Breast epithelium (tissue), 4 donors: ENCODE measurements at regions not wholly inside any gene's neighbourhood (a gene's known extent, or its start where the extent isn't known, plus 50 kb on each side); places are given as distances from the start of the nearest gene placed in this dataset.

Experiments
- DNase-seq, 2 donors: peaks; one replicate each; pipeline ENCODE4 v3.0.0-alpha.2; 2019; ENCODE audit warnings: low spot score in 2 of 2
- H3K27ac ChIP-seq, 2 donors: fragments of 200-600 bp; sonication (generic) in 1 of 2; one replicate each; pipeline ENCODE4 v1.5.1; 2016 to 2019; ENCODE audit warnings: mild to moderate bottlenecking in 1 of 2
- H3K27me3 ChIP-seq, 2 donors: fragments of 200-600 bp; sonication (generic) in 1 of 2; one replicate each; pipeline versions ENCODE4 v1.5.1 to v1.6.0; 2017 to 2019; ENCODE audit warnings: control low read depth in 1 of 2, mild to moderate bottlenecking in 1 of 2
- H3K36me3 ChIP-seq: fragments of 200-600 bp; one replicate; pipeline ENCODE4 v1.5.1; 2019
- H3K4me1 ChIP-seq, 2 donors: fragments of 200-600 bp; sonication (generic); one replicate each; pipeline ENCODE4 v1.5.1; 2016 to 2019; ENCODE audit warnings: control low read depth in 1 of 2
- H3K4me3 ChIP-seq, 3 donors: fragments of 200-600 bp; sonication (generic); 1 replicate in 2 of 3; 2 replicates in 1 of 3; pipeline ENCODE4 v1.5.1; 2016 to 2019; ENCODE audit warnings: mild to moderate bottlenecking in 3 of 3, moderate library complexity in 2 of 3
- H3K9me3 ChIP-seq, 2 donors: fragments of 200-600 bp; sonication (generic) in 1 of 2; one replicate each; pipeline ENCODE4 v1.5.1; 2016 to 2019; ENCODE audit warnings: control low read depth in 1 of 2
- POLR2A ChIP-seq: fragments of 450-650 bp; IDR thresholded peaks from one replicate; pipeline ENCODE4 v1.6.1; 2016; ENCODE audit warnings: antibody characterized with exemption, mild to moderate bottlenecking, moderate library complexity
- POLR2AphosphoS5 ChIP-seq, 3 donors: sonication (generic); formaldehyde crosslinking; IDR thresholded peaks; one replicate each; pipeline ENCODE4 v1.6.1; 2017; ENCODE audit warnings: antibody characterized with exemption in 3 of 3
- intact Hi-C: fragments of 100-400 bp; cut with DNase I; formaldehyde crosslinking; loops from one replicate; pipeline ENCODE4 v1.15.1; 2023; ENCODE audit warnings: low total_unique reads
- TF ChIP-seq, protein P1 (sequence below), 3 donors: fragments of 450-650 bp; IDR thresholded peaks; one replicate each; pipeline ENCODE4 v1.5.1; 2016 to 2017; ENCODE audit warnings: antibody characterized with exemption in 3 of 3, mild to moderate bottlenecking in 3 of 3, moderate library complexity in 3 of 3

DNA sequence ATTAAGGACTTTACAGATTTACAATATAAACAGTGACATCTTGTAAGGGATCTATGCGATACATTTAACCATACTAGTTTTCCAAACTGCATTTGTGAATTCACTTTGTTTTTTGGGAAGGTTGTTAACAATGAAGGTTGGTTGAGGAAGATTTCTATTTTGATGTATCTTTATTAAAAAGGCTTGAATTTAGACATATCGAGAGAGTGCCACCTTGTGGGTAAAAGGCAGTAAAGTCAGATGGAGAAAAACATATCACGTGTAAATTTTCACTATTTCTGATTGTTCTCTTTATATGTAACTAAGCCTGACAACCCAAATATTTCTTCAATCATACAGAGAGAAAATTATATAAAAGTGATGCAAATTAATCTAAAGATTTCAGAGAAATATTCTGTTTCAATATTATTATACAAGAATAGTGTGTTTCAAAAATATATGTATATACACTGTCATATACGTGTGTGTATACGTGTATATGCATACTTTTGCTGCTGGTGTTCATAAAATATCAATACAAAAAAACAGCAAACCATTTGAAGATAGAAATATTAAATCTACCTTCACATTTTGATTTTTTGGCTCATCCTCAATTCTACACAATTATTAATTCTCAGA lies 988.6 kb downstream of the SORCS1 start:
- no peaks in the 10 kb centered on the region for H3K4me1 ChIP-seq
- no peaks in the 10 kb centered on the region for H3K36me3 ChIP-seq
- H3K9me3 ChIP-seq: no peaks in the 10 kb centered on the region
- no peak for DNase-seq
- H3K27me3 ChIP-seq: no peaks in the 10 kb centered on the region
- no peak overlapping the region for H3K27ac ChIP-seq
- TF ChIP-seq POLR2A: no peak
- TF ChIP-seq POLR2AphosphoS5 (IDR thresholded peaks at IDR 0.05): no peak
- TF ChIP-seq, protein P1, sequence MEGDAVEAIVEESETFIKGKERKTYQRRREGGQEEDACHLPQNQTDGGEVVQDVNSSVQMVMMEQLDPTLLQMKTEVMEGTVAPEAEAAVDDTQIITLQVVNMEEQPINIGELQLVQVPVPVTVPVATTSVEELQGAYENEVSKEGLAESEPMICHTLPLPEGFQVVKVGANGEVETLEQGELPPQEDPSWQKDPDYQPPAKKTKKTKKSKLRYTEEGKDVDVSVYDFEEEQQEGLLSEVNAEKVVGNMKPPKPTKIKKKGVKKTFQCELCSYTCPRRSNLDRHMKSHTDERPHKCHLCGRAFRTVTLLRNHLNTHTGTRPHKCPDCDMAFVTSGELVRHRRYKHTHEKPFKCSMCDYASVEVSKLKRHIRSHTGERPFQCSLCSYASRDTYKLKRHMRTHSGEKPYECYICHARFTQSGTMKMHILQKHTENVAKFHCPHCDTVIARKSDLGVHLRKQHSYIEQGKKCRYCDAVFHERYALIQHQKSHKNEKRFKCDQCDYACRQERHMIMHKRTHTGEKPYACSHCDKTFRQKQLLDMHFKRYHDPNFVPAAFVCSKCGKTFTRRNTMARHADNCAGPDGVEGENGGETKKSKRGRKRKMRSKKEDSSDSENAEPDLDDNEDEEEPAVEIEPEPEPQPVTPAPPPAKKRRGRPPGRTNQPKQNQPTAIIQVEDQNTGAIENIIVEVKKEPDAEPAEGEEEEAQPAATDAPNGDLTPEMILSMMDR (IDR thresholded peaks at IDR 0.05): no peak
- intact Hi-C loops: no loop called here
- no peak overlapping the region for H3K4me3 ChIP-seq

DNA sequence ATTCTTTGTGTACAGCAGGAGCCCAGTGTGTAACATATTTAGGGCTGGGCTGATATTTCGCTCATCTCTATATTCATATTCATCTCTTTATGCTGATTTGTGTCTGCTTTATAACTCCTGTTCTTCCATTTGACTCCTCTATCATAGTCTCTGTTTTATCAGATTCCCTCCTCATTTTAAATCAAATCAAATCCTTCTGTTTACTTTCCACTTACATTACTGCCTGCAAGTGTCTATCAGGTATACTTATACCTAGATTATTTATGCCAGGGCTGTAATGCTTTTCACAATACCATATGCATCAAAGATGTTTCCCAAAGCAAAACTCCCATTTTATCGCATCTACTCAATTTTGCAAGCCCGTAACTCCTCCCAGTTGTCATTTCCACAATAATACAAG lies 990.7 kb downstream of the SORCS1 start:
- H3K4me3 ChIP-seq: no peak overlapping the region
- no peak for TF ChIP-seq POLR2A
- TF ChIP-seq, protein P1 (IDR thresholded peaks at IDR 0.05): no peak
- TF ChIP-seq POLR2AphosphoS5 (IDR thresholded peaks at IDR 0.05): no peak
- no peak for DNase-seq
- no peaks in the 10 kb centered on the region for H3K4me1 ChIP-seq
- H3K36me3 ChIP-seq: no peaks in the 10 kb centered on the region
- no peaks in the 10 kb centered on the region for H3K27me3 ChIP-seq
- H3K27ac ChIP-seq: no peak overlapping the region
- H3K9me3 ChIP-seq: no peaks in the 10 kb centered on the region
- intact Hi-C loops: no loop called here

DNA sequence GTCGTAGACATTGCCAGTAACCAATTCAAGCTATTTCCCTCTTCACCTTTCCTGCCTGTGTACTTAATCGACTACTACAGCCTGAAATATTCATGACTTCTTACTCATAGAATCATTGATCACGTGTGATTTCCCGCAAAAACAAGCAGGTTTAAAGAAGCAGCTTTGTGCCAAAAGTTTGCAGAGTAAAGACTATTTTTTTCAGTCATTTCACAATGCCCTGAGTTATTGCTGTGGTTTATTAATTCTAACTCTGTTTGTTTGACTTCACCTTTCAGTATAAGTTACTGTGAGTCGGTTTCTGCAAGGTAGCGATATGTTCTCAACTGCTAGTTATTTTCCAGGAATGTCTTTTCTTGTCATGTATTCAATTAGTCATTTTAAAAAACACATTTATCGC lies 995.3 kb downstream of the SORCS1 start:
- H3K36me3 ChIP-seq: no peaks in the 10 kb centered on the region
- no peaks in the 10 kb centered on the region for H3K4me1 ChIP-seq
- H3K4me3 ChIP-seq: no peak overlapping the region
- no peak for TF ChIP-seq POLR2A
- TF ChIP-seq POLR2AphosphoS5 (IDR thresholded peaks at IDR 0.05): no peak
- TF ChIP-seq, protein P1 (IDR thresholded peaks at IDR 0.05): no peak
- H3K27me3 ChIP-seq: no peaks in the 10 kb centered on the region
- DNase-seq: no peak
- H3K9me3 ChIP-seq: no peaks in the 10 kb centered on the region
- intact Hi-C loops: no loop called here
- no peak overlapping the region for H3K27ac ChIP-seq

DNA sequence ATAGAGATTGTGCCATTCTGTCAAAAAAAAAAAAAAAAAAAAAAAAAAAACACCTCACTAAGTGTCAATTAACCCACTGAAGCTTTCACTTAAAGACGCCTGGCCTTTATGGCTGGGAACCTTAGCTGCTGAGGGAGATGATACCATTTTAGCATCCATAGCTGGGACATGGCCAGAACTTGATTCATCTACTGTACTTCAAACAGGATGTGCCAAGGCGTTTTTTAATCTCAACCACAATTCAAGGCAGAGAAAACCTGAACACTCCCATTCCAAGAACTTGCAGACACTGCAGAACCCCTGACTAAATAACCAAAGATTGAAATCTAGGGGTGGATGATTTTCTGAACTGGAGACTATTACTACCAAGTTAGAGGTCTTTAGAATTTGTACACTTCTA lies 996.6 kb downstream of the SORCS1 start:
- TF ChIP-seq POLR2AphosphoS5 (IDR thresholded peaks at IDR 0.05): no peak
- TF ChIP-seq, protein P1 (IDR thresholded peaks at IDR 0.05): no peak
- TF ChIP-seq POLR2A: no peak
- intact Hi-C loops: no loop called here

DNA sequence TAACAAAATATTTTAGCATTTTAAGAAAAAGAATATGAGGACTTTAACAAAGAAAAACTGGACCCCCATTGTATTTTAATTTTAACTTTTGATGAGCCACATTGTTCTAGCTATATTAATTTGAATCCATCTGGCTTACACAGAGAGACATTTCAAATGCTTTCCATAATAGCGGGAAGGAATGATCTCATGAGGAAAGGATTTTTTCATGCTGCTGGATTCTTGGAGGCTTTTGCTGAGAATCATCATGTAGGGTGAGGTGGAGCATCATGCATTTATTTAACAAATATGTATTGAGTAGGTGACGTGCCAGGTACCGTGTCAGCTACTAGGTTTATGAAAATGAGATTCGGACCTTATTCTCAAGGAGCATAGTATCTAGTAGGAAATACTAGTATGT lies 1006.3 kb downstream of the SORCS1 start:
- DNase-seq: no peak
- H3K36me3 ChIP-seq: no peaks in the 10 kb centered on the region
- peaks cover 2 to 4% of the 10 kb centered on the region in 2 donors for H3K9me3 ChIP-seq
- H3K27me3 ChIP-seq: no peaks in the 10 kb centered on the region
- no peak overlapping the region for H3K4me3 ChIP-seq
- no peaks in the 10 kb centered on the region for H3K4me1 ChIP-seq
- TF ChIP-seq POLR2AphosphoS5 (IDR thresholded peaks at IDR 0.05): no peak
- no peak for TF ChIP-seq POLR2A
- H3K27ac ChIP-seq: no peak overlapping the region
- intact Hi-C loops: loop anchor here (5.0 kb wide), 1 partner anchor 634 kb away; no protein-coding TSS in a partner anchor

More for the DNA sequence above, 996.6 kb downstream of the SORCS1 start:
- no peaks in the 10 kb centered on the region for H3K4me1 ChIP-seq
- H3K4me3 ChIP-seq: no peak overlapping the region
- peaks cover 0 to 8% of the 10 kb centered on the region in 2 donors for H3K9me3 ChIP-seq
- no peaks in the 10 kb centered on the region for H3K36me3 ChIP-seq
- H3K27ac ChIP-seq: no peak overlapping the region
- H3K27me3 ChIP-seq: no peaks in the 10 kb centered on the region
- DNase-seq: no peak

DNA sequence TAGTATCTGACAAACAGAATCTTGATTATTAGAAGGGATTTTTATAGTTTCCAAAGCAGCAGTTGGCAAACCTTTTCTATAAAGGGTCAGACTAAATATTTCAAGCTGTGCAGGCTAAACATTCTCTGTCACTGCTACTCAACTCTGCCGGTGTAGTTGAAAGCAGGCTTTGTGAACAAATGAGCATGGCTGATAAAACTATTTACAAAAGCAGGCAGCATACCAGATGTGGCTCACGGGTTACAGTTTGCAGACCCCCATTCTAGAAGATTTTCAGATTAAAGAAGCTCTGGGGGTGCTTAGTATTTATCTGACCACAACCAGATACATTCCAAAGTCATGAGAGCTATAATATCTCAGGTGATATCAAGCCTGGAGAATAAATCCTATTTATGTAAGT lies 1017.5 kb downstream of the SORCS1 start:
- Histone ChIP-seq H3K4me1 (no peaks in the 10 kb centered on the region), H3K27me3 (no peaks in the 10 kb centered on the region), H3K36me3 (no peaks in the 10 kb centered on the region), H3K9me3 (no peaks in the 10 kb centered on the region), H3K4me3 (no peak overlapping the region), H3K27ac (no peak overlapping the region)
- TF ChIP-seq, protein P1 (IDR thresholded peaks at IDR 0.05): no peak
- no peak for TF ChIP-seq POLR2AphosphoS5 (IDR thresholded peaks at IDR 0.05)
- no peak for TF ChIP-seq POLR2A
- intact Hi-C loops: no loop called here
- DNase-seq: no peak
